Endothelial cell of umbilical vein (primary cell): ENCODE measurements at regions not wholly inside any gene's neighbourhood (a gene's known extent, or its start where the extent isn't known, plus 50 kb on each side); places are given as distances from the start of the nearest gene placed in this dataset.

Experiments
- EZH2 ChIP-seq: IDR thresholded peaks from 2 replicates; pipeline ENCODE4 v1.6.1; 2012; ENCODE audit warnings: borderline replicate concordance, low read depth, mild to moderate bottlenecking, moderate library complexity, low read length, inconsistent platforms; ENCODE audit not compliant: severe bottlenecking
- FOS ChIP-seq: IDR thresholded peaks from 2 replicates; pipeline ENCODE4 v1.6.1; 2011; ENCODE audit warnings: mild to moderate bottlenecking, low read length, moderate library complexity, borderline replicate concordance; ENCODE audit not compliant: insufficient read depth
- GATA2 ChIP-seq: IDR thresholded peaks from 2 replicates; pipeline ENCODE4 v1.7.0; 2011; ENCODE audit warnings: low read depth, mild to moderate bottlenecking, moderate library complexity, mixed read lengths, low read length; ENCODE audit not compliant: insufficient read length, insufficient read depth
- JUN ChIP-seq: IDR thresholded peaks from 2 replicates; pipeline ENCODE4 v1.6.1; 2011; ENCODE audit warnings: borderline replicate concordance, low read depth; ENCODE audit not compliant: insufficient read length, insufficient read depth
- MYC ChIP-seq: IDR thresholded peaks from one replicate; pipeline ENCODE4 v1.6.1; 2011; ENCODE audit warnings: mild to moderate bottlenecking, low read depth, low read length
- POLR2A ChIP-seq: IDR thresholded peaks from 2 replicates; pipeline ENCODE4 v1.6.1; 2012; ENCODE audit warnings: low read depth, mild to moderate bottlenecking, control low read depth, low read length
- POLR2AphosphoS5 ChIP-seq: IDR thresholded peaks from 2 replicates; pipeline ENCODE4 v1.6.1; 2012; ENCODE audit warnings: low read depth, mild to moderate bottlenecking, control low read depth, low read length, moderate library complexity; ENCODE audit not compliant: insufficient read depth
- TF ChIP-seq, protein P1 (sequence below), 2 donors: IDR thresholded peaks; 1 replicate in 1 of 2; 2 replicates in 1 of 2; pipeline ENCODE4 v1.5.1; 2011; ENCODE audit warnings: low read length in 2 of 2, mild to moderate bottlenecking in 2 of 2, moderate library complexity in 2 of 2, control low read depth in 1 of 2, inconsistent platforms in 1 of 2, low read depth in 1 of 2; ENCODE audit not compliant: insufficient read depth in 1 of 2; ENCODE audit errors: extremely low read depth in 1 of 2

DNA sequence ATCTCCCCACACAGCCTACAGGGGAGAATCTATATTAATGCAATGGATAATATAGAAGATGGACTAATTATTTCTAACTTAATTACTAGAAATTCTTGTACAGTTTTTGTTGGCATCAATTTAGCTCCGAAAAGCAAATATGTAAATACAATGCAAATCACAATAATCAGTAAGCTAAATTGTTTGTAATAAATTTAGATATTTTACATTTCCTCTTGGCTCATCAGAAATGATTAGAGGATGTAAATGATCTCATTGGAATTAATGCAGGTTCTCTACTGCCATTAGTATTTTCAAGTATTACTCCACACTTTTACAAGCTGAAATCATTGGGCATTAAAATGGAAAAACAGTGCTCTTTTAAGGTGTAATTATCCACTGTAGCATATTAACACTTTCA is 741.8 kb upstream of the MIR17HG start:
- TF ChIP-seq GATA2, result no peak
- TF ChIP-seq, protein P1, sequence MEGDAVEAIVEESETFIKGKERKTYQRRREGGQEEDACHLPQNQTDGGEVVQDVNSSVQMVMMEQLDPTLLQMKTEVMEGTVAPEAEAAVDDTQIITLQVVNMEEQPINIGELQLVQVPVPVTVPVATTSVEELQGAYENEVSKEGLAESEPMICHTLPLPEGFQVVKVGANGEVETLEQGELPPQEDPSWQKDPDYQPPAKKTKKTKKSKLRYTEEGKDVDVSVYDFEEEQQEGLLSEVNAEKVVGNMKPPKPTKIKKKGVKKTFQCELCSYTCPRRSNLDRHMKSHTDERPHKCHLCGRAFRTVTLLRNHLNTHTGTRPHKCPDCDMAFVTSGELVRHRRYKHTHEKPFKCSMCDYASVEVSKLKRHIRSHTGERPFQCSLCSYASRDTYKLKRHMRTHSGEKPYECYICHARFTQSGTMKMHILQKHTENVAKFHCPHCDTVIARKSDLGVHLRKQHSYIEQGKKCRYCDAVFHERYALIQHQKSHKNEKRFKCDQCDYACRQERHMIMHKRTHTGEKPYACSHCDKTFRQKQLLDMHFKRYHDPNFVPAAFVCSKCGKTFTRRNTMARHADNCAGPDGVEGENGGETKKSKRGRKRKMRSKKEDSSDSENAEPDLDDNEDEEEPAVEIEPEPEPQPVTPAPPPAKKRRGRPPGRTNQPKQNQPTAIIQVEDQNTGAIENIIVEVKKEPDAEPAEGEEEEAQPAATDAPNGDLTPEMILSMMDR (IDR thresholded peaks at IDR 0.05; ENCODE audit: extremely low read depth in 1 of 2, insufficient read depth in 1 of 2, low read depth in 1 of 2, low read length in 2 of 2), result no peak
- no peak for TF ChIP-seq FOS
- no peak for TF ChIP-seq POLR2AphosphoS5
- no peak for TF ChIP-seq EZH2
- TF ChIP-seq POLR2A, result no peak
- TF ChIP-seq JUN, result no peak
- TF ChIP-seq MYC, result no peak
